ENCODE measurements at regions not wholly inside any gene's neighbourhood (a gene's known extent, or its start where the extent isn't known, plus 50 kb on each side); places are given as distances from the start of the nearest gene placed in this dataset.

DNA sequence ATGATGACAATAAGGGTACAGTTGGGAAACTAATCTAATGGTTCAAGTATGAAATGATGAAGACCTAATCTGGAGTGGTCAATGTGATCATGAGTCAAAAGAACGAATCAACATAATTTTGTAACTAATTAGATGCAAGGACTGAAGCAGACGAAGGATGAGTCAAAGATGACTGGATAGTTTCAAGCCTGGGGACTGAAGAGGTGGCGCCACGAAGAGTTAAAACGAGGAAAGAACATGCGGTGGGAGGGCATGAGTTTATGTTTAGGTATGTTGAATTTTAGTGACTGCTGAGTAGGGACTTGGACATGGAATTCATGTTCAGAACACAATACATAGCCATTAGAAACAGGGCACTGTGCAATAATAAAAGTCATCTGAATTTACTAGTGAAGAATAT lies 221.5 kb upstream of the FAM241A start:
- peaks cover 0 to 3% (median 0%) of the 10 kb centered on the region in 4 experiments for H3K27me3 ChIP-seq (replicated peaks in 1 of 4; ENCODE audit: control extremely low read depth in 1 of 4, control insufficient read depth in 3 of 4, insufficient read depth in 4 of 4, low read length in 3 of 4)
- WGBS (ENCODE audit: insufficient coverage) = 77% methylated on average over 6 of the region's 6 CpGs
- Mint-ChIP-seq H3K27me3 (peaks cover 18% of the 10 kb centered on the region), H3K9me3 (ENCODE audit: insufficient read depth) (no peaks in the 10 kb centered on the region), H3K27ac (no peak overlapping the region), H3K4me1 (peaks cover 9% of the 10 kb centered on the region), H3K4me3 (no peak overlapping the region)
- no peaks in the 10 kb centered on the region for H4K20me1 ChIP-seq (ENCODE audit: control insufficient read depth, insufficient read depth, low read length, poor library complexity, severe bottlenecking)
- TF ChIP-seq EZH2 (IDR thresholded peaks at IDR 0.05; ENCODE audit: borderline replicate concordance, insufficient read depth, low read depth, low read length, poor library complexity, severe bottlenecking) = no peak
- TF ChIP-seq, protein P1, sequence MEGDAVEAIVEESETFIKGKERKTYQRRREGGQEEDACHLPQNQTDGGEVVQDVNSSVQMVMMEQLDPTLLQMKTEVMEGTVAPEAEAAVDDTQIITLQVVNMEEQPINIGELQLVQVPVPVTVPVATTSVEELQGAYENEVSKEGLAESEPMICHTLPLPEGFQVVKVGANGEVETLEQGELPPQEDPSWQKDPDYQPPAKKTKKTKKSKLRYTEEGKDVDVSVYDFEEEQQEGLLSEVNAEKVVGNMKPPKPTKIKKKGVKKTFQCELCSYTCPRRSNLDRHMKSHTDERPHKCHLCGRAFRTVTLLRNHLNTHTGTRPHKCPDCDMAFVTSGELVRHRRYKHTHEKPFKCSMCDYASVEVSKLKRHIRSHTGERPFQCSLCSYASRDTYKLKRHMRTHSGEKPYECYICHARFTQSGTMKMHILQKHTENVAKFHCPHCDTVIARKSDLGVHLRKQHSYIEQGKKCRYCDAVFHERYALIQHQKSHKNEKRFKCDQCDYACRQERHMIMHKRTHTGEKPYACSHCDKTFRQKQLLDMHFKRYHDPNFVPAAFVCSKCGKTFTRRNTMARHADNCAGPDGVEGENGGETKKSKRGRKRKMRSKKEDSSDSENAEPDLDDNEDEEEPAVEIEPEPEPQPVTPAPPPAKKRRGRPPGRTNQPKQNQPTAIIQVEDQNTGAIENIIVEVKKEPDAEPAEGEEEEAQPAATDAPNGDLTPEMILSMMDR (IDR thresholded peaks at IDR 0.05) = no peak
- H3K27ac ChIP-seq (ENCODE audit: low read length in 2 of 2) = no peak overlapping the region
- ChIA-PET CTCF (no interaction called here), POLR2A (no interaction called here)
- no peaks in the 10 kb centered on the region for H3K79me2 ChIP-seq (ENCODE audit: control insufficient read depth, insufficient read depth, low read length)
- no peaks in the 10 kb centered on the region for H3K4me1 ChIP-seq (ENCODE audit: control insufficient read depth in 2 of 2, insufficient read depth in 2 of 2, low read length in 2 of 2)
- H3K4me3 ChIP-seq (ENCODE audit: control extremely low read depth in 1 of 5, extremely low read depth in 1 of 5, insufficient read depth in 1 of 5, low read depth in 2 of 5, low read length in 4 of 5) = no peak overlapping the region
- H3K4me2 ChIP-seq (replicated peaks; ENCODE audit: low read depth, low read length, poor library complexity, severe bottlenecking) = no peak overlapping the region
- H2AFZ ChIP-seq (ENCODE audit: insufficient read depth, low read depth, low read length, poor library complexity, severe bottlenecking) = no peak overlapping the region
- H3K9ac ChIP-seq (ENCODE audit: low read length) = no peak overlapping the region
- ATAC-seq (ENCODE audit: low read depth) (no peak), DNase-seq (no peak)
- intact Hi-C loops (cut with micrococcal nuclease) = no loop called here
- no peaks in the 10 kb centered on the region for H3K36me3 ChIP-seq (replicated peaks in 1 of 2; ENCODE audit: control extremely low read depth in 1 of 2, control insufficient read depth in 1 of 2, extremely low read depth in 1 of 2, insufficient read depth in 2 of 2, low read length in 1 of 2)
- no peaks in the 10 kb centered on the region for H3K9me3 ChIP-seq (ENCODE audit: control extremely low read depth in 1 of 3, control insufficient read depth in 2 of 3, insufficient read depth in 1 of 3, low read length in 2 of 3)

DNA sequence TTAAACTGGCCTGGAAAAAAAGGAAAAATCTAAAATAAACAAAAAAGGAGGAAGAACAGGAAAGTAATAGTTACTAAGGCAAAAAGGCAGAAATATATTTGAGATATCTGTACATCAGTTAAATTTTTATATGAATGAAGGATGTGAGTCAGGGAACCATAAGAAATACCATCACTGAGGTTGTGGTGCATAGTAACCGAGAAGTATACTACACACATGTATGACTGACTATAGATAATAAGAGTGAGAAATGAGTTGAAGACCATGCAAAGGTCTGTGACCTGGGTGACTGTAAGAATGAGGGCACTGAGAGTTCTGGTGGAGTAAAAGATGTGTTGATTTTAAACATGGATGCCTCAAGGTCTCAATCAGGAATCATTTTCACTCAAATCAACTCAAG lies 220.6 kb upstream of the FAM241A start:
- Histone ChIP-seq H3K36me3 (replicated peaks in 1 of 2; ENCODE audit: control extremely low read depth in 1 of 2, control insufficient read depth in 1 of 2, extremely low read depth in 1 of 2, insufficient read depth in 2 of 2, low read length in 1 of 2) (no peaks in the 10 kb centered on the region), H4K20me1 (ENCODE audit: control insufficient read depth, insufficient read depth, low read length, poor library complexity, severe bottlenecking) (no peaks in the 10 kb centered on the region), H3K4me2 (replicated peaks; ENCODE audit: low read depth, low read length, poor library complexity, severe bottlenecking) (no peak overlapping the region), H3K4me3 (ENCODE audit: control extremely low read depth in 1 of 5, extremely low read depth in 1 of 5, insufficient read depth in 1 of 5, low read depth in 2 of 5, low read length in 4 of 5) (no peak overlapping the region), H3K27ac (ENCODE audit: low read length in 2 of 2) (no peak overlapping the region), H3K4me1 (ENCODE audit: control insufficient read depth in 2 of 2, insufficient read depth in 2 of 2, low read length in 2 of 2) (no peaks in the 10 kb centered on the region), H3K9ac (ENCODE audit: low read length) (no peak overlapping the region), H3K27me3 (replicated peaks in 1 of 4; ENCODE audit: control extremely low read depth in 1 of 4, control insufficient read depth in 3 of 4, insufficient read depth in 4 of 4, low read length in 3 of 4) (peaks cover 0 to 3% (median 0%) of the 10 kb centered on the region in 4 experiments), H3K79me2 (ENCODE audit: control insufficient read depth, insufficient read depth, low read length) (no peaks in the 10 kb centered on the region), H2AFZ (ENCODE audit: insufficient read depth, low read depth, low read length, poor library complexity, severe bottlenecking) (no peak overlapping the region), H3K9me3 (ENCODE audit: control extremely low read depth in 1 of 3, control insufficient read depth in 2 of 3, insufficient read depth in 1 of 3, low read length in 2 of 3) (no peaks in the 10 kb centered on the region)
- POLR2A ChIA-PET = no interaction called here
- DNase-seq (no peak), ATAC-seq (ENCODE audit: low read depth) (no peak)
- CTCF ChIA-PET = no interaction called here
- H3K9me3 Mint-ChIP-seq (ENCODE audit: insufficient read depth) = no peaks in the 10 kb centered on the region
- H3K4me1 Mint-ChIP-seq = peaks cover 10% of the 10 kb centered on the region
- peaks cover 14% of the 10 kb centered on the region for H3K27me3 Mint-ChIP-seq
- no peak overlapping the region for H3K27ac Mint-ChIP-seq
- no peak overlapping the region for H3K4me3 Mint-ChIP-seq
- WGBS (ENCODE audit: insufficient coverage) = no CpG with 5 or more reads among the region's 1 CpG
- intact Hi-C loops (cut with micrococcal nuclease) = no loop called here
- TF ChIP-seq EZH2 (IDR thresholded peaks at IDR 0.05; ENCODE audit: borderline replicate concordance, insufficient read depth, low read depth, low read length, poor library complexity, severe bottlenecking) = no peak
- TF ChIP-seq, protein P1 (IDR thresholded peaks at IDR 0.05) = no peak

All from B cell (primary cell).